HG03175 (cell line): ENCODE measurements at regions not wholly inside any gene's neighbourhood (a gene's known extent, or its start where the extent isn't known, plus 50 kb on each side); places are given as distances from the start of the nearest gene placed in this dataset.
A peak's percentile ranks its signal among the peaks of the same experiment; 100 is the strongest.

Experiments used
- ATAC-seq: cut with Tn5 transposase; IDR thresholded peaks from one replicate; pipeline ENCODE4 v1.9.1; 2021; ENCODE audit warnings: mild to moderate bottlenecking, moderate library complexity; ENCODE audit not compliant: unreplicated experiment

DNA sequence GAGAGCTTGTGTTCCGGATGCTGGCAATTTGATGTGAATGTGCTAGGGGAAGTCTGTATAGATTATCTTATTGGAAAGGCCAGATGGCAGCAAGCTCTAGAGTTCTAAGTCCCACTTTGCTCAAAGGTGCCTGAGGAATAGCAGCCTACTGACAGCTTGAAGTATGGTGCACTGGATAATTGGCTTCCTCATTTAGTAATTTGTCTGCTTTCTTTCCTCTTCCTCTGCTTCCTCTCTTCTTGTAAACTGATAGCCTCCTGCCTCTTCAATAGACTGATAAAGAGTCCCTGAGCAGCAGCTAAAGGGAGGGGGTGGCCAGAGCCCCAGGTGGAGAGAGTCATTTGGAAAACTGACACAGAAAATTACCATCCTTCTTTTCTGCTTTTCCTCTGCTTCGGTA lies 177.3 kb downstream of the FGF1 start:
- no peak for ATAC-seq

GRCh38 chr5:142507531-142508372 lies 178.1 kb downstream of the FGF1 start:
- peak; percentile 89 for ATAC-seq

GRCh38 chr5:142506756-142507155 lies 179.1 kb downstream of the FGF1 start:
- ATAC-seq = no peak

DNA sequence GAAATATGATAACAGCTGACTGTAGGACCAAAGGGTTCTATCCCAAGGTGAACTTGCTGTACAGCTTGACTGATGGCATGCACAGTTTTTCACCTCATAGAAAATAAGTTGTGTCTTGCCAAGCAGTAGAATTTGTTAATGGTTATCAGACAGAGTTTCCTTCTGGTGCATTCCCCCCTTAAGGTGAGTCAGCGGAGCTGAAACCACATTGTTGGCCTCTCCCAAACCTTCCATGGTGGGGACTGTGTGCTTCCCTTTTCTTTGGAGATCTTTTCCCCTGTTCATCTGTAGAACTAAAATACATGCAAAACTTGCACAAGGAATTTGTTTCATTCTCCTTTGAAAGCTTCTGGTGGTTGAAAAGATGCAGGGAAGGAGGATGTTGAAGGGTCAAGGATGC lies 179.8 kb downstream of the FGF1 start:
- ATAC-seq = no peak

- no peak for ATAC-seq
These were observed 177.1 kb upstream of the SPRY4 start for GRCh38 chr5:142501890-142502289.

- ATAC-seq = no peak
These were observed 175.5 kb upstream of the SPRY4 start for GRCh38 chr5:142500227-142500905.

GRCh38 chr5:142499591-142500226 lies 174.9 kb upstream of the SPRY4 start:
- ATAC-seq = no peak

DNA sequence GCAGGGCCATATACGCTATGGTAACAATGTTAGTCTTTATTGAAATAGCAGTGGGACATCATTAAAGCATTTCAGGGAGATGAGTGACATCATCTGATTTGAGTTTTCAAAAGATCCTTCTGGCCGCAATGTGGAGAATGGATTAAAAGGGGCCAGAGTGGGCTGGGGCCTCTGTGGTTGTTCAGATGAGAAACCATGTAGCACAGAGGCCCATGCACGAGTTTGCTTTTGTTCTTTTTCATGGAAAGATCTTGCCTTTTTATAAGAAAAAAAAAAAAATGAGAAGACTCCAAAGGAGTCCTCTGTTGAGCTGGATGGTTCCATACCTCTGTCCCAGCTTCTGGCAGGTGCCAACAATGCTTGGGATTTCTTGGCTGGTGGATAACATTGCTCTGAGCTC lies 173.5 kb upstream of the SPRY4 start:
- ATAC-seq = no peak

GRCh38 chr5:142495531-142495930 lies 170.7 kb upstream of the SPRY4 start:
- ATAC-seq = no peak

GRCh38 chr5:142493875-142494518 lies 169.2 kb upstream of the SPRY4 start:
- no peak for ATAC-seq

GRCh38 chr5:142492781-142493281 lies 168.0 kb upstream of the SPRY4 start:
- no peak for ATAC-seq

DNA sequence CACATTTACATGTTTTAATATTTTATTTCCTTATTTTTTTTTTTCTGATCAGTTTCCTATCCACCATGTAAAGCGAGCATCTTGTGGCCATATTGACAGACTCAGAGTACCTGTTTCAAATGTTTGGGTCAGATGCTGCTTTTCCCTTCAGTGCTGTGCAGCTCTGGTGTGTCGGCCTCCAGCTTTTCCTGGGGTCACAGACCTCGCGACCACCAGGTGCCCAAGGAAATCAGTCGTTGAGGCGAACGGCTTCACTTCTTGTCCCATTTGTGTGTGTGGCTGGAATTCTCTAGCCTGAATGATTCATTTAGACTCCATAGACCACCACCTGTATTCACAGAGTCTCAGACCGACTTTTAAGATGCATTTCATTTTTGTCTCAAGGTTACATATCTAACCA lies 166.9 kb upstream of the SPRY4 start:
- ATAC-seq = no peak

- ATAC-seq = no peak
These were observed 166.4 kb upstream of the SPRY4 start for GRCh38 chr5:142491270-142491669.

- no peak for ATAC-seq
These were observed 161.8 kb upstream of the SPRY4 start for GRCh38 chr5:142486581-142486980.

DNA sequence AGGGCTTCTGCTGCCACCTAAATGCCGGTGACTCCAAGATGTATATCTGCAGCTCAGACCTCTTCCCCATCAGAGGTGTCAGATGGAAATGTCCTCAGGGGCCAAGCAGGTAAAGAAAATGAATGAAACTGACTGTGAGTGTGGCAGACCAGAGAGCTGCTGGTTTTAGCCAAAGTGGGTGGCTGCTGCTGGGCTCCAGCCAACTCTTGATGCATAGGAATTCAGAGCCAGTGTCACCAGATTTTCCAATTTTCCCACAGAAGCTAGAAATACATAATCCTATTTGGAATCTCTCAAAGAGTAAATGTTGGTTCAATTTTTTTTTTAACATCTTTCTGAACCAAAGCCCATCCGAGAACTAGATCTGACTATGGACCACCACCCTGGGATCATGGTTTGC lies 161.2 kb upstream of the SPRY4 start:
- ATAC-seq = no peak

DNA sequence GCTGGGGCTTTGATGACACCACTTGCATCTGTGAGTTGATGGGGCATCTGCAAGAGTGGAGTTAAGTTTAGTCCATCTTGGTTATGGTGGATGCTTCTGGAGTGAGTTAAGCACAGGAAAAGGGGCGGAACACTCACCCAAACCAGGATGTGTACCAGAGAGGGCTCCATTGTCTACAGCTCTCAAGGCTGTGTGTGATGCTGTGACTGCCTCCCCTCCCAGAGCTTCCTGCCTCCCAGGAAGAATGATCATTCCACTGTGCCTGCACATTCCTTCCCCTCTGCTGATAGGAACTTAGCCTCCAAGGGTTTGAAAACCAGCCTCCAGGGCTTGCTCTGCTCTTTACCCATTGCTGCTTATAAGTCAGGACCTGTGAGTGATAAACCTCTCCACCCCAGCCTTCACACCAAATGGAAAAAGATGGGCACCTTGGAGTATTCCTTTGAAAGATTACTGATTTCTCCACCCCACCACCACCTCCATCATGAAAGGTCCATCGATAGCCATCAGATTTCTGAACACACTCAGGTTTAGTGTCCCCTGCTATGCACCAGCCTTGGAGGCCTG lies 160.1 kb upstream of the SPRY4 start:
- ATAC-seq = no peak

DNA sequence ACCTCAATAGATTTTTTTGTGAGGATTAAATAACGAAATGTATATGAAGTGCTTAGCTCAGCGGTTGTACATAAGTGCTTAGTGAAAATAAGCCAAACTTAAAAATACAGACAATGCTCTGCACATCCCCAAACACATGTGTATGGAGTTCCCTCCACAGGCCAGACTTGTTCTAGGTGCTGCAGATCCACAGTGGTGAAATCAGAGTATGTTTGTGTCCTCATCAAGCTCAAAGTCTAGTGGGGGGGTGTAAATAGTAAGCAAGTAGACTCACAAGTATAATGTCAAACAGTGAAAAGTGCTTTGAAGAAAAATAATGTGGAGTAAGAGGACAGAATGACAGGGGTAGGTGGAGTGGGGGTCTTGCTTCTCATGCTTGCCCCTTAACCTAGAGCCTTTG lies 157.4 kb upstream of the SPRY4 start:
- ATAC-seq = no peak

DNA sequence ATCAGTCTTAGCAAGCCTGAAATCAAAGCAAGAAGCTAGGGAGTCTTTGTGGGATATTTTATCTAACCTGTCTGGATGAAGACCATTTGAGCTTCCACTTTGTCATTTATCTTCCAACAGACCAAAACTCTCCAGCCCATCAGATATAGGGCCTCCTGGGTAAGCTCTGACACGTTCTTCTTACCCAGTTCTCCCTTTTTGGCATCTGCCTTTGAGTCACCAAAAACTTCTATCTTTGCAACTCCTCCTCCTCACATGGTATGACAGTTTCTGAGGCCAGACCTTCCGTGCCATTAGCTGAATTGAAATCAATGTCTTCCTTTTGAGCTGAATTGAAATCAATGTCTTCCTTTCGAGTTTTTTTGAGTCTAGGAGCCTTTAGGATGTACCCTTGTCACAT lies 156.6 kb upstream of the SPRY4 start:
- no peak for ATAC-seq

DNA sequence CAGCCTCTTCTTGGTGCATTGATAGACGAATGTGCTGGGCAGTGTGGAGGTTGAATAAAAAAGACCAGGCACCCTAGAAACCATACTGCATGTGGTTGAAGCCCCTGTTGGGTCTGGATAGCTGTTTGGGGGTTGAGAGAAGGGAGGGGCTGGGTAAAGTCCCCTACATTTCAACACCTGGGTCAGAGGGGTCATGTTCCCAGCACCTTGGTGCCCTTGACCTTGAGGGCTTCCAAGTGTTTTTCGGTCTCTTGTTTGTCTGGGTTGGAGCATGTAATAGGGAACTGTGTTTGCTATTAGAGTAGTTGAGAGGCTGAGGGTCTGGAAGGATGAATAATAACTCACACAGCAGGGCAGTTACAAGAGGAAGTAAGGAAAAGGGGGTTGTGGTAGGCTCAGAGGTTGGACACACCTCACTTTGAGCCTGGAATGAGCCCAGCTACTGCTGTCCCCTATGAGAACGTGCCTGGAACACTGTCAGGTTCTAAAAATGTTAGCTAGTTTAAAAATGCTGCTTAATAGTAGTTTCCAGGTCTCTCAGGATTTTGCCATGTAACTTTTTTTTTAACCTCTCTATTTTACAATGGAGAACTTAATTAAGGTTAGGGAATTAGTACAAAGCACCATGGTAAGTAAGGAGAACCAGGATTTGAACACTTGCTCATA lies 155.2 kb upstream of the SPRY4 start:
- no peak for ATAC-seq

DNA sequence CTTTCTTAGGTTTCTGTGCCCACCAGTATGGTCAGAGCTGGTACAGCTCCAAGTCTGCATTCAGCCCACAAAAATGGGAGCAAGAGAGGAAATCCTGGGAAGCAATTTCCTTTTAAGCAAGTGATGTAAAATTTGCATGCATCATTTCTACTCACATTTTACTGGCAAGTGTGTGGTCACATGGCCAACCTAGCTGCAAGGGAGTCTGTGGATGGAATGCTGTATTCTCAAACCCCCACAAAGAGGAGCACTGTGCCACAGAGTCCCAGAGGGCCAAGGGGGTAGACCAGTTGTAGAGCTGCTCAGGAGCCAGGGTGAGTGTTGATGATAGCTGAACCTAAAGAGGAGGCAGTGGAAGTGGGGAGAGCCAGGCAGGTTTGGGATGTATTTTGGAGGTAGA lies 154.3 kb upstream of the SPRY4 start:
- no peak for ATAC-seq
